ENCODE measurements at regions not wholly inside any gene's neighbourhood (a gene's known extent, or its start where the extent isn't known, plus 50 kb on each side); places are given as distances from the start of the nearest gene placed in this dataset.

DNA sequence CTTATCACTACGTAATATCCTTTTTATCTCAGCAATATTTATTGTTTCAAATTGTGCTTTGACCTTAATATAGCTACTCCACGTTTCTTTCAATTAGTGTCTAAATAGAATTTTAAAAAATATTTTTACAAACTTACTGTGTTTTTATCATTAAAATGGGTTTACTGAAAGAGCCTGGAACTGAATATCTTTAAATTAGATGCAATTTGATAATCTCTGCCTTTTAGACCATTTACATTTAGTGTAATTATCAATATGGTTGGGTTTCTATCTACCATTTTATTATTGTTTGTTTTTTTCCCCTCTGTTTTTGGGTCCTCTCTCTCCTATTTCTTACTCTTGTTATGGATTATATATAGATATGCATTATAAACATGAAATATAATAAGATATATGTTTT is 327.8 kb downstream of the IRX2 start:
- Histone ChIP-seq H3K27me3 (ENCODE audit: insufficient read depth in 3 of 3, low read length in 2 of 3) (no peaks in the 10 kb centered on the region), H3K27ac (no peak overlapping the region), H3K9me3 (peaks cover 9% of the 10 kb centered on the region), H3K4me3 (no peak overlapping the region), H3K4me1 (no peaks in the 10 kb centered on the region), H3K36me3 (ENCODE audit: insufficient read depth in 1 of 2, low read depth in 1 of 2) (no peaks in the 10 kb centered on the region)
- no peak for DNase-seq
- TF ChIP-seq CTCF (IDR thresholded peaks at IDR 0.05), result no peak
- no peak for ATAC-seq
- intact Hi-C loops (cut with DNase I), result no loop called here
- WGBS, 3 donors, result 82 to 84% (median 82%) methylated on average over 2 of the region's 2 CpGs

GRCh38 chr5:2417301-2417700 is 334.2 kb downstream of the IRX2 start:
- Histone ChIP-seq H3K36me3 (ENCODE audit: insufficient read depth in 1 of 2, low read depth in 1 of 2) (no peaks in the 10 kb centered on the region), H3K4me1 (no peaks in the 10 kb centered on the region), H3K4me3 (no peak overlapping the region), H3K9me3 (peaks cover under 1% of the 10 kb centered on the region), H3K27me3 (ENCODE audit: insufficient read depth in 3 of 3, low read length in 2 of 3) (no peaks in the 10 kb centered on the region), H3K27ac (no peak overlapping the region)
- no peak for TF ChIP-seq CTCF (IDR thresholded peaks at IDR 0.05)
- DNase-seq, result no peak
- intact Hi-C loops (cut with DNase I), result no loop called here
- 83 to 88% (median 88%) methylated on average over 9 of the region's 9 CpGs for WGBS, 3 donors
- no peak for ATAC-seq

DNA sequence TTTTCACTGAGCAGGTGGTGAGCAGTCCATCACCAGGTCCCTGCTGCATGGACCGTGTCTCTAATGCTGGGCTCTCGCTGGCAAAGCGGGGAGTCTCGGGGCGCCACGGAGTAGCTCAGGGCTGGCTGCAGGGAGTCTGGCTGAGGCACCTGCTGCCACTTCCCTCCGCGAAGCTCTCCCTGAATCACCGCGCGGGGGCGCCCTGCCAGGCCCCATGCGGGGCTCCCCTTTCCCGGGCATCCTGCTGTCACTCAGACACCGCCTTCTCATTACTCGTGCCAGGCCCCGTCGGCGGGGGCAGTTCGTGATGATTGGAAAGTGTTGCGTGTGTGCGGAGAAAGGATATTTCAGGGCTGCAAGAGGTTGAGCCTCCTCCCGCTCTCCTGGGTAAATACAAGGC is 335.8 kb downstream of the IRX2 start:
- Histone ChIP-seq H3K36me3 (ENCODE audit: insufficient read depth in 1 of 2, low read depth in 1 of 2) (no peaks in the 10 kb centered on the region), H3K27ac (no peak overlapping the region), H3K9me3 (no peaks in the 10 kb centered on the region), H3K27me3 (ENCODE audit: insufficient read depth in 3 of 3, low read length in 2 of 3) (no peaks in the 10 kb centered on the region), H3K4me1 (no peaks in the 10 kb centered on the region), H3K4me3 (no peak overlapping the region)
- intact Hi-C loops (cut with DNase I), result no loop called here
- 40 to 60% (median 47%) methylated on average over 20 to 23 of the region's 23 CpGs for WGBS, 3 donors
- DNase-seq (no peak), ATAC-seq (no peak)
- TF ChIP-seq CTCF (IDR thresholded peaks at IDR 0.05), result no peak

GRCh38 chr5:2410451-2410850 is 341.0 kb downstream of the IRX2 start:
- H3K9me3 ChIP-seq, result no peaks in the 10 kb centered on the region
- ATAC-seq, result no peak
- H3K27me3 ChIP-seq (ENCODE audit: insufficient read depth in 3 of 3, low read length in 2 of 3), result no peaks in the 10 kb centered on the region
- no peaks in the 10 kb centered on the region for H3K4me1 ChIP-seq
- H3K4me3 ChIP-seq, result no peak overlapping the region
- H3K36me3 ChIP-seq (ENCODE audit: insufficient read depth in 1 of 2, low read depth in 1 of 2), result no peaks in the 10 kb centered on the region
- H3K27ac ChIP-seq, result no peak overlapping the region
- intact Hi-C loops (cut with DNase I), result no loop called here
- DNase-seq, result no peak
- 61 to 68% (median 63%) methylated on average over 5 to 6 of the region's 6 CpGs for WGBS, 3 donors
- no peak for TF ChIP-seq CTCF (IDR thresholded peaks at IDR 0.05)

DNA sequence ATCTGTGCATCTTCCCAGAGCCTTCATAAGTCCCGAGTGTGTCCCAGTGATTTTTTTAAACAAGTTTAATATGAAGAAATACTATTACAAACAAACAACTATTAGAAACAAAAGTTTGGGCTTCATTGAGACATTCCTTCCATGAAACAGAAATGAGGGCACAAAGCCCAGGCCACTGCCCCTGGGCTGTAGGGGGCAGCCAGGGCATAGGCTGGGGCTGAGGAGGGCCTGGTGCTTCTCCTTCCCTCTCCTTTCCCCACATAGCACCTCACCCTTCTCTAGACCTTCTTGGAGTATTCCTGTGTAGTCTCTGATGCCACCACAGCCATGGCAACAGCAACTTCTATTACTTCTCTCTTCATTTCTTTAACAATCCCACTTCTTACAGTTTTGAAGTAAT is 348.2 kb downstream of the IRX2 start:
- H3K9me3 ChIP-seq, result no peaks in the 10 kb centered on the region
- 23 to 64% (median 37%) methylated on average over 1 of the region's 1 CpG for WGBS, 3 donors
- no peak for TF ChIP-seq CTCF (IDR thresholded peaks at IDR 0.05)
- no peak for ATAC-seq
- no peak overlapping the region for H3K27ac ChIP-seq
- no peaks in the 10 kb centered on the region for H3K27me3 ChIP-seq (ENCODE audit: insufficient read depth in 3 of 3, low read length in 2 of 3)
- no peaks in the 10 kb centered on the region for H3K36me3 ChIP-seq (ENCODE audit: insufficient read depth in 1 of 2, low read depth in 1 of 2)
- no peak for DNase-seq
- H3K4me3 ChIP-seq, result no peak overlapping the region
- intact Hi-C loops (cut with DNase I), result no loop called here
- no peaks in the 10 kb centered on the region for H3K4me1 ChIP-seq
